Brain microvascular endothelial cell (primary cell): ENCODE measurements at regions not wholly inside any gene's neighbourhood (a gene's known extent, or its start where the extent isn't known, plus 50 kb on each side); places are given as distances from the start of the nearest gene placed in this dataset.

ENCODE experiments used
- DNase-seq: peaks from one replicate; pipeline ENCODE4 v3.0.0-alpha.2; 2020
- H3K27ac ChIP-seq: fragments of 250-450 bp; sonication (Bioruptor Pico); 2 replicates; pipeline ENCODE4 v1.5.1; 2020; ENCODE audit warnings: mild to moderate bottlenecking, moderate library complexity
- H3K27me3 ChIP-seq: fragments of 250-450 bp; sonication (Bioruptor Pico); replicated peaks from 2 replicates; pipeline ENCODE4 v1.5.1; 2020; ENCODE audit warnings: mild to moderate bottlenecking
- H3K36me3 ChIP-seq: fragments of 250-450 bp; sonication (Bioruptor Pico); replicated peaks from 2 replicates; pipeline ENCODE4 v1.5.1; 2020; ENCODE audit warnings: mild to moderate bottlenecking
- H3K4me3 ChIP-seq: 2 replicates; pipeline ENCODE4 v1.5.1; 2011; ENCODE audit warnings: low read depth, mild to moderate bottlenecking, control low read depth, low read length, moderate library complexity
- CTCF ChIP-seq: IDR thresholded peaks from 2 replicates; pipeline ENCODE4 v1.5.1; 2011; ENCODE audit warnings: low read depth, mild to moderate bottlenecking, moderate library complexity, low read length, control low read depth, inconsistent platforms; ENCODE audit errors: missing control alignments
- in situ Hi-C: cut with HindIII; loops from 2 replicates; pipeline ENCODE4 v1.10.0; 2017; ENCODE audit warnings: low sequenced_read_pairs, low pct_ligation_motif_present

DNA sequence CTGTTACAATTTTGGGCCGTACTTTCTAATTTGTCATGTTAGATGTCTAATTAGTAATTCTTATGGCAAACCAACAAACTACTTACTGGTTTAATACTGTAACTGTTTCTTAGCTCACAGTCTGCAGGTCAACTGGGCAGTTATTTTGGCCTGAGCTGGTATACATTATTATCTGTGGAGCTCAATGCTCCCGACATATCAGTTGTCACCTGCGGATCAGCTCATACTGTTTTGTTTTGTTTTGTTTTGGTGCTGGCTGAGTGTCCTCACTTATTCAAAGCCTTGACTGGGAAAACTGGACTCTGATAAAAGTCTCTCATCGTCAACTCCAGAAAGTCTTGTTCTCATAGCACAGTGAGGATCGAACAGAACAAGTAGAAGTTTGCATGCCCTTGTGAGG lies 1060.6 kb upstream of the CDH8 start:
- Histone ChIP-seq H3K27ac (no peak overlapping the region), H3K36me3 (no peaks in the 10 kb centered on the region), H3K4me3 (no peak overlapping the region), H3K27me3 (no peaks in the 10 kb centered on the region)
- in situ Hi-C loops: no loop called here
- no peak for DNase-seq
- no peak for TF ChIP-seq CTCF

- no peak for DNase-seq
- Histone ChIP-seq H3K27ac (no peak overlapping the region), H3K4me3 (no peak overlapping the region), H3K27me3 (no peaks in the 10 kb centered on the region), H3K36me3 (no peaks in the 10 kb centered on the region)
- in situ Hi-C loops: no loop called here
- no peak for TF ChIP-seq CTCF
These were observed 1056.5 kb upstream of the CDH8 start for GRCh38 chr16:63092736-63093135.

DNA sequence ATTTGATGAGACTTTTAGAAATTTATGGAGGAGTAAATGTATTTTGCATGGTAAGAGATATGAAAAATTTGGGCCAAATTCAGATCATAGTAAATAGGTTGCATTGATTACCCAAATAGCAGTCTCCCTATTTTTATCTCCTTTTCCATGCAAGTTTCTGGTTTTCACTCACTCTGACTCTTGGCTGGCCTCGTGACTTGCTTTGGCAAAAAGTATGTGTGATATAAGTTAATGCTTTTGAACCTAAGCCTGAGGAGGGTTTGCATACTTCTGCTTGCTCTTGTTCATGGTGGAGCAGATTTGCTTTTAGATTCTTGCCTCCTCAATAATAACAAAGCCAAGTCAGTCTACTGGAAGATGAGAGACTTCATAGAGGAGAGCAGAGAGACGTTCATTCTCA lies 1045.9 kb upstream of the CDH8 start:
- Histone ChIP-seq H3K27ac (no peak overlapping the region), H3K27me3 (no peaks in the 10 kb centered on the region), H3K4me3 (no peak overlapping the region), H3K36me3 (no peaks in the 10 kb centered on the region)
- in situ Hi-C loops: no loop called here
- no peak for TF ChIP-seq CTCF
- no peak for DNase-seq

GRCh38 chr16:63080746-63081145 lies 1044.5 kb upstream of the CDH8 start:
- H3K4me3 ChIP-seq: no peak overlapping the region

GRCh38 chr16:63069047-63069446 lies 1032.8 kb upstream of the CDH8 start:
- no peak for DNase-seq
- Histone ChIP-seq H3K4me3 (no peak overlapping the region), H3K27ac (no peak overlapping the region), H3K36me3 (no peaks in the 10 kb centered on the region), H3K27me3 (no peaks in the 10 kb centered on the region)
- in situ Hi-C loops: no loop called here
- TF ChIP-seq CTCF: no peak

More at GRCh38 chr16:63080746-63081145, 1044.5 kb upstream of the CDH8 start:
- H3K36me3 ChIP-seq: no peaks in the 10 kb centered on the region
- no peak overlapping the region for H3K27ac ChIP-seq
- no peak for DNase-seq
- in situ Hi-C loops: no loop called here
- no peaks in the 10 kb centered on the region for H3K27me3 ChIP-seq
- TF ChIP-seq CTCF: no peak

DNA sequence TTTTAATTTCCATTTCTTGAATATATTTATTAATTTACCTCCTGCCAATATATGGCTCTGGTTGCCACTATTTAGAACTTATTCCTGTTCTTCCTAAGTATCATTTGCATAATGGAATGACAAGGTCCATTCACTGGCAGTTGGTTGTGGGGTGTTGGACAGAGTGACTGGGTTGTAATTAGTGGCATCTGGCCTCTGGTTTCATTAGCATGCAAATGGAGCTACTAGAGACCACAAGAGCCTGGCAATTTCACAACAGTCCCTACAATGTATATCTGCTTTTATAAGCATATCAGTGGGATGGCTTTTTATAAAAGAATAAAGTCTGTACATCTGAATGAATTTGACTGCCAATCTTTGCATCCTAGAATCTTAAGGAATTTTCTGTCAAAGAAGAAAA lies 1030.9 kb upstream of the CDH8 start:
- DNase-seq: no peak
- H3K27me3 ChIP-seq: no peaks in the 10 kb centered on the region
- no peak overlapping the region for H3K4me3 ChIP-seq
- no peaks in the 10 kb centered on the region for H3K36me3 ChIP-seq
- in situ Hi-C loops: no loop called here
- H3K27ac ChIP-seq: no peak overlapping the region
- no peak for TF ChIP-seq CTCF
